Left ventricle myocardium superior (tissue), 1 donor: ENCODE measurements at regions not wholly inside any gene's neighbourhood (a gene's known extent, or its start where the extent isn't known, plus 50 kb on each side); places are given as distances from the start of the nearest gene placed in this dataset.
A peak's percentile ranks its signal among the peaks of the same experiment; 100 is the strongest.
"Not testable (repeated sequence)": the region's sequence is repeated elsewhere in the genome, so short reads cannot be mapped to it uniquely, and the experiment has no call there.

Experiments
- ATAC-seq: fragments of 200-7000 bp; cut with Tn5 transposase; one replicate; pipeline ENCODE4 v1.9.1; 2020; ENCODE audit warnings: mild to moderate bottlenecking, moderate library complexity
- DNase-seq: peaks from one replicate; pipeline ENCODE4 v3.0.0-alpha.2; 2020
- intact Hi-C: fragments of 100-400 bp; cut with micrococcal nuclease; formaldehyde crosslinking; loops from one replicate; pipeline ENCODE4 v1.11.0; 2022
- donor health status: DM: no; HTN: yes; CAD: no; lungs with severe emphysema.

DNA sequence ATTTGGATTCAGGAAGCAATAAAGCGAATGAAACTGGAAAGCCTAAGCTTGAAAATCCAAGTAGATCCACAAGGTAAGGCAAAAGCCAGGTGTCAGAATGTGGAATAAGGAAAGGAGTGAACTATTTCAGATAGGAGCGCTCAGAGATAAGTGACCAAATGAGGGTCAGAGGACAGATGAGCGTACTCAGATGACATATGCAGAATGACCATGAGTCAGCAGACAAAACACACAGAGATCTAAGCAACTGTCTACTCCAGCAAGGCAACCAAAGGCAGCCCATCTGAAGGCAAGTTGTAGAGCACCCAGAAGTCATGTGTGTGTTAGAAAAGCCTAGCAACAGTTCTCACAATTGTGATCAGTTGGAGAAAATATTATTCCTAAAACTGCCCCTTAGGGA lies 548.4 kb upstream of the FSHR start:
- DNase-seq (no peak), ATAC-seq (no peak)
- intact Hi-C loops = no loop called here

- no peak for ATAC-seq
- intact Hi-C loops = no loop called here
- no peak for DNase-seq
These were observed 539.6 kb upstream of the FSHR start for GRCh38 chr2:49693961-49694360.

GRCh38 chr2:49692022-49692421 lies 537.7 kb upstream of the FSHR start:
- ATAC-seq, DNase-seq, intact Hi-C loops: not testable (repeated sequence)

DNA sequence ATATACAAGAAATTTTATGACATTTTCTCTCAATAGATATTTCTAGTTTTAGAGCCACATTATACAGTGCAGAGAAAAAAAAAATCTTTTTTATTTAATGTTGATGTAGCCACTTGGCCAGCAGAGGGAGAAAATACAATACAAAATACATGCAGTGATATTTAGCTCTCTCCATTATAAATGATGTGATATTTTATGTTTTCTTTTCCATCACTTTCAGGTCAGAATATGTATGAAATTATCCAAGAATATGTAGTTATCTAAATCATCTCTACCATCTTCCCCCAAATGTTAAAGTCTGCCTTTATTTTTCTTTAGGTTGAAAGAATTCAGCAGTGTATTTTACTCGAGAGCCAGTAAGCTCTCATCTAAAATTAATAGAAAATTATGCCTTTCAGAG lies 533.6 kb upstream of the FSHR start:
- no peak for ATAC-seq
- intact Hi-C loops = loop anchor here (5.0 kb wide), 1 partner anchor 454 kb away; no protein-coding TSS in a partner anchor

DNA sequence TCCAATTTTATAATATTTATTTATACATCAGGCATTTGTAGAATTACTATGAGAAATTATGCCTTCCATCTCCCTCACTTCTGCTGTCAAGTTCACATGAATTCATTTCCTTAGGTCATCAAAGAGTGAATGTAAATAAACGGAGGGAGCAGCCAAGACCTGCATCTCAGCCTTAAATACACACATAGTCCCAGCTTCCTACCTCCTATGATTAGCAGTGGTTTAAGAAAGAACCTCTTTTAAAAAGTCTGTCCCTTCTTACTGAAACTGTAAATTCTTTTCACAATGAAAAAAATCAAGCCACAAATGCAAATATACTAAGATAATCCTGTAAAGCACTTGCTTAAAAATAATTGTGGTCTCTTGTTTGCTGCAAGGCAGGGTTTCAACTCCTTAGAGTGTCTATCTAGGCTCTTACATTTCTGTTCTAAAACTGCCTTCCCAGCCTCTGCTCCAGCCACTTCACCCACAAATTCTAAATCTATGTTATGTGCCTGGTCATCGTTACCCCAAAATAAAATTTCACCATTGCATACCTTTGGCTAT lies 532.7 kb upstream of the FSHR start:
- intact Hi-C loops = loop anchor here (5.0 kb wide), 1 partner anchor 455 kb away; no protein-coding TSS in a partner anchor
- DNase-seq = no peak
- ATAC-seq = no peak

More for the DNA sequence above, 533.6 kb upstream of the FSHR start:
- DNase-seq = no peak

DNA sequence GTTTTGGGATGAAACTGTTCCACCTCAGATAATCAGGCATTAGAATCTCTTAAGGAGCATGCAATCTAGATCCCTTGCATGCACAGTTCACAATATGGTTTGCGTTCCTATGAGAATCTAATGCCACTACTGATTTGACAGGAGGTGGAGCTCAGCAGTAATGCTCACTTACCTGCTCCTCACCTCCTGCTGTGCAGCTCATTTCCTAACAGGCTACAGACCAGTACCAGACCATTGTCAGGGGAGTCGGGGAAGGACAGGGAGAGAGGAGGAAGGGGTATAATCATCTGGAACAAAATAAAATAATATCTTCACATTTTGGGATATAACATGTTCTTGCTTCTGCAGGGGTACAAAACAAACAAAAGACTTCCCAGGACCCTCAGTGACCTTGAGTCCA lies 532.0 kb upstream of the FSHR start:
- intact Hi-C loops = loop anchor here (5.0 kb wide), 1 partner anchor 456 kb away; no protein-coding TSS in a partner anchor
- ATAC-seq (no peak), DNase-seq (no peak)

GRCh38 chr2:49677227-49677626 lies 522.9 kb upstream of the FSHR start:
- intact Hi-C loops = no loop called here
- ATAC-seq = no peak
- no peak for DNase-seq

- intact Hi-C loops = no loop called here
- no peak for DNase-seq
- ATAC-seq = no peak
These were observed 510.5 kb upstream of the FSHR start for GRCh38 chr2:49664827-49665226.

- no peak for DNase-seq
- ATAC-seq = no peak
- intact Hi-C loops = no loop called here
These were observed 507.5 kb upstream of the FSHR start for GRCh38 chr2:49661809-49662208.

DNA sequence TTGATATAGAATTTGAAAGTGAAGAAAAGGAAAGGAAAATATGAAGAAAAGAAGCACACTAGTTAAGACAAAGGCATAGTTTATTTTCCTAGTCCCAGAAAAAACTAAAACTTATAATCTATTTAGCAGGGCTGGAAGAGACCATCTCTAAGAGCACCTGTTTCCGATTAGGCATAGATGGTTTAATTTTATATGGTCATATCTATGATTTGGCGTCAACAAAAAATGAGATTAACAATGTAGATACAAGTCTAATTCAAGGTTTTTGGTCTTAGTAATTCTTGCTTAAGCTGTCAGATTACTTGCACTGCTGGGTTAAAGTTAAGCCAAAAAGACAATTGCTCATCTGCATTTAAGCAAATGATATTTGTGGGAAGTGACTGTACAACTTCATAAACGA lies 502.5 kb upstream of the FSHR start:
- intact Hi-C loops = loop anchor here (10.0 kb wide), 1 partner anchor 958 kb away; no protein-coding TSS in a partner anchor
- DNase-seq (no peak), ATAC-seq (no peak)

- ATAC-seq (no peak), DNase-seq (no peak)
- intact Hi-C loops = no loop called here
These were observed 488.8 kb upstream of the FSHR start for GRCh38 chr2:49643149-49643548.

DNA sequence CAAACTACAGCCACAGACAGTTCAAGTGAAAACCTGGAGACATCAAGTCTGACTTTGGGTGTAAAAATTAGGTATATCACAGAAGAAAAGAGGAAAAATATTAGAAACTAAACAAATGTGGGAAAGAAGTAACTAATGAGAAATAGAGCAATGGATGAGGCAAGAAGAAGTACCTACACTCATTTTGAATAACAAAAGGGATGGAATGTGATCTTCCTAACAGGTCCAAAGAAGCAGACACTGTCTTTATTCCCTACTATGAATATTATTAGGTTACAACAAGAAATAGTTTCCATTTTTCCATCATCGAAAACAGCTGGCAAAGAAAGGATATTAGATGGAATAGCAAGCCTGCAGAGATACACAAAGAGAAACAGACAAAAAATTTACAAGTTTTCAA lies 486.3 kb upstream of the FSHR start:
- ATAC-seq = no peak
- DNase-seq = no peak
- intact Hi-C loops = no loop called here

DNA sequence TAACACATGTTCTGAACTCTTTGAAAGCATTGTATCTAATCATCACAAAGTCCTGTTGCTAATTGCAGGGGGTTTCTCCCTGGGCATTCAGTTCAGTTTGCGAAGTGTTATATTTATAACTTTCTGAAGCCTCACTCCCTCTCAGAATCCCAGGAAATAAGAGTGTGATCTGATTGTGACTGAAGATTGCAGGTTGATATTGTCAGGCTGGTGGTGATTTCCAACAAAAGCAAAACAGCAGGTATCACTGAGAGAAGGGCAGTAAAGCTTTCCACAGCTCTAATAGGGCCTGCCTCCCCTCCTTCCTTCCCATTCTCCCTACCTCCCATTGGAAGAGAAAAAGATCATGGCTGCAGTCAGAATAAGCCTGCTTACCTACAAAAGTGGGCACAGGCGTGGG lies 466.7 kb upstream of the FSHR start:
- DNase-seq (no peak), ATAC-seq (no peak)
- intact Hi-C loops = no loop called here

GRCh38 chr2:49619804-49620203 lies 465.5 kb upstream of the FSHR start:
- intact Hi-C loops = loop anchor here (10.0 kb wide), 1 partner anchor 525 kb away; no protein-coding TSS in a partner anchor
- no peak for DNase-seq
- no peak for ATAC-seq

DNA sequence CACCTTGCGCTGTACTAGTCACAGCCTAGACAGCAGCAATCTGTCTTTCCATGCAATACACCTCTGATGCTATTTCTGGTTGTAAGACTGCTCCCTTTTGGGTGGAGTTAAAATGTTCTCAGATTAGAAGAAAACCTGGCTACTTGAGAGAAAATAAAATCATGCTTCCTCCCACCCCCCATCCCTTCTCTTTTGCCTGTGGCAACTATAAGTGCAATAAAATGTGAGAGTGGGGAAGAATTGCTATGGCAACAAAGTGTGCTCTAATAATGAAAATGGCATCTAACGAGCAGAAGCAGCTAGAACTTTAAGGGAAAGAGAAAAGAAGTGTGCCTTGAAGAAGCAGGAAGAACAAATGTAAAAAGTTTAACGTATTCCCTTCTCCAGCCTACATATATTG lies 464.2 kb upstream of the FSHR start:
- DNase-seq (no peak), ATAC-seq (no peak)
- intact Hi-C loops = loop anchor here (10.0 kb wide), 1 partner anchor 526 kb away; no protein-coding TSS in a partner anchor

- intact Hi-C loops = loop anchor here (10.0 kb wide), 1 partner anchor 528 kb away; no protein-coding TSS in a partner anchor
- DNase-seq = no peak
- ATAC-seq = no peak
These were observed 462.5 kb upstream of the FSHR start for GRCh38 chr2:49616800-49617199.

- DNase-seq, ATAC-seq: not testable (repeated sequence)
- intact Hi-C loops = loop anchor here (10.0 kb wide), 1 partner anchor 533 kb away; no protein-coding TSS in a partner anchor
These were observed 457.5 kb upstream of the FSHR start for GRCh38 chr2:49611796-49612195.

GRCh38 chr2:49600524-49600923 lies 446.2 kb upstream of the FSHR start:
- no peak for DNase-seq
- ATAC-seq = no peak
- intact Hi-C loops = no loop called here

DNA sequence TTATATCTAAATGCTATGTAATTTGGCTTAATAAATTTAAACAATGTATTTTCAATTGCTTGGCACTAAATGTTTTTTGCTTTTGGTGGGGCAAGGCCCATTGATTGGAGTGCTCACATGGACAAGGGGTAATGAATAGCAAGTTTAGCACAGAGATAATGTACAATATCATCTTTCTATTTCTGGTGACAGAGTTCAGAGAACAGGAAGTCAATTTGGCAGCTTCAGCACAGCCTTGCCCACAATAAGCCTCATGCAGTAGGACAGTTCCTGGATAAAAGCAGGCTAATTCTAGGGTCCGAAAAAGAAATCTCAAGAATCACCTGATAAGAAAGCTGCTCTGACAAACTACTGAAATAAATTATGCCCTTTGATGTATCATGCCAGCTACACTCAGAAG lies 443.9 kb upstream of the FSHR start:
- intact Hi-C loops = no loop called here
- DNase-seq (no peak), ATAC-seq (peak; percentile 91)

GRCh38 chr2:49585921-49586320 lies 431.6 kb upstream of the FSHR start:
- ATAC-seq (no peak), DNase-seq (no peak)
- intact Hi-C loops = no loop called here

- no peak for DNase-seq
- intact Hi-C loops = no loop called here
- ATAC-seq = no peak
These were observed 428.6 kb upstream of the FSHR start for GRCh38 chr2:49582946-49583345.
